Urinary bladder (tissue), 3 donors: ENCODE measurements at regions not wholly inside any gene's neighbourhood (a gene's known extent, or its start where the extent isn't known, plus 50 kb on each side); places are given as distances from the start of the nearest gene placed in this dataset.

Experiments used
- DNase-seq: peaks from one replicate; pipeline ENCODE4 v3.0.0-alpha.2; 2015; ENCODE audit errors: extremely low spot score
- H3K27ac ChIP-seq: one replicate; pipeline ENCODE4 v1.5.1; 2013; ENCODE audit warnings: low read depth, mild to moderate bottlenecking, moderate library complexity
- H3K36me3 ChIP-seq: one replicate; pipeline ENCODE4 v1.6.1; 2013; ENCODE audit warnings: mild to moderate bottlenecking, moderate library complexity; ENCODE audit not compliant: insufficient read depth
- H3K4me1 ChIP-seq: one replicate; pipeline ENCODE4 v1.6.1; 2013; ENCODE audit warnings: mild to moderate bottlenecking, moderate library complexity; ENCODE audit not compliant: insufficient read depth
- H3K4me3 ChIP-seq: one replicate; pipeline ENCODE4 v1.5.1; 2013; ENCODE audit warnings: low read depth, low read length
- WGBS: extraction: QIAGEN DNeasy Blood & Tissue Kit; methylation state at CpG from one replicate; pipeline ENCODE4 v1.1.7; 2013; 5-methylcytosine and 5-hydroxymethylcytosine counted together
- donor health status: healthy with polysubstance abuse.
- donor health status: healthy.

DNA sequence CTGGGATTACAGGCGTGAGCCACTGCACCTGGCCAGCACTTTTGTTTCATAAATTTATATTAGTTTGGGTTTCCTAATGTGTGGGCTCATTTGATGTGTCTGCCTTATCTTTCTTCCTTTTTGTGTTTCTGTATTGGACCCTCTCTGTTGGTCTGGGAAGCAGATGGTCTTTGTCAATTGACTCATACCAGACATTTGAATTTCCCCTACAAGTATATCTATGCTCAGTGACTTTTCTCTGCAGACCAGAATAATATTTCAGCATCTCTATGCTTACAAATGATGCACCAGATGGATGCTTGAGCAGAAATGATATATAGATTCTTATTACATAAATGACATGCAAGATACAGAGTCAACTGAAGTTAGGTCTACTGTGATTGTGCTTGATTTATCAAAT, 329.9 kb upstream of the SLCO3A1 start:
- no peak for DNase-seq
- peaks cover 1% of the 10 kb centered on the region for H3K36me3 ChIP-seq
- WGBS: 49% methylated on average over 1 of the region's 1 CpG

DNA sequence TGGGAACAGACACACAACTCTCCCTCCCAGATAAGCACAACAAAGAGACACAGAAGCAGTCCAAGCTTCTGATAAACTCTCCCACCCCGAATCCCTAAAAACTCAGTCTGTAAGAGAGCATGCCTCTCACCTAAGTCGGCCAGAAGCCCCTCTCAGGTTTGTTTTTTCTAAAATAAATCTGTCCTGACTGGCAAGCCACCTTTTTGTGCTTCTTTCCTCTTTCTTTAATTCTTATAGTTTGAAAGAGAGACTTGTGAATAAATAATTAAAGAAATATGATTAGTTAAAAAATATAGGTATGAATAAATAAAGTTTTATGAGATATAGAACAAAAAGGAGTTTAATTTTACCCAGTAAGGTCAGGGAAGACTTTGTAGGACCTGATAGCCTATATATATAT, 329.0 kb upstream of the SLCO3A1 start:
- H3K27ac ChIP-seq: no peak overlapping the region
- no peak overlapping the region for H3K4me3 ChIP-seq
- peaks cover 1% of the 10 kb centered on the region for H3K36me3 ChIP-seq
- H3K4me1 ChIP-seq: no peaks in the 10 kb centered on the region
- DNase-seq: no peak
- WGBS: 64% methylated on average over 2 of the region's 2 CpGs

More for the DNA sequence above, 329.9 kb upstream of the SLCO3A1 start:
- Histone ChIP-seq H3K4me3 (no peak overlapping the region), H3K4me1 (no peaks in the 10 kb centered on the region), H3K27ac (no peak overlapping the region)

GRCh38 chr15:91525751-91526150, 327.8 kb upstream of the SLCO3A1 start:
- H3K4me3 ChIP-seq: no peak overlapping the region
- H3K27ac ChIP-seq: no peak overlapping the region
- peaks cover 1% of the 10 kb centered on the region for H3K36me3 ChIP-seq
- 82% methylated on average over 3 of the region's 3 CpGs for WGBS
- no peak for DNase-seq
- no peaks in the 10 kb centered on the region for H3K4me1 ChIP-seq

DNA sequence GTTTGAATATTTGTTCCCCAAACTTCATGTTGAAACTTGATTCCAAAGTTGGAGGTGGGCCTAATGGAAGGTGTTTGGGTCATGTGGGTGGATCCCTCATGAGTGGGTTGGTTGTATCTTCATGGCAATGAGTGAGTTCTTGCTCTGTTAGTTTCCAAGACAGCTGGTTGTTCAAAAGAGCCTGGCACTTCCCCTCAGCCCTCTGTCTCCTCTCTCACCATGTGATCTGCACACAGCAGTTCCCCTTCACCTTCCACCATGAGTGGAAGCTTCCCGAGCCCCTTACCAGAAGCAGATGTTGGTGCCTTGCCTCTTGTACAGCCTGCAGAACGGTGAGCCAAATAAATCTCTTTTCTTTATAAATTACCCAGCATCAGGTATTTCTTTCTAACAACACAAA, 327.1 kb upstream of the SLCO3A1 start:
- Histone ChIP-seq H3K36me3 (peaks cover 1% of the 10 kb centered on the region), H3K4me1 (no peaks in the 10 kb centered on the region), H3K27ac (no peak overlapping the region), H3K4me3 (no peak overlapping the region)
- no peak for DNase-seq
- 77% methylated on average over 2 of the region's 2 CpGs for WGBS

DNA sequence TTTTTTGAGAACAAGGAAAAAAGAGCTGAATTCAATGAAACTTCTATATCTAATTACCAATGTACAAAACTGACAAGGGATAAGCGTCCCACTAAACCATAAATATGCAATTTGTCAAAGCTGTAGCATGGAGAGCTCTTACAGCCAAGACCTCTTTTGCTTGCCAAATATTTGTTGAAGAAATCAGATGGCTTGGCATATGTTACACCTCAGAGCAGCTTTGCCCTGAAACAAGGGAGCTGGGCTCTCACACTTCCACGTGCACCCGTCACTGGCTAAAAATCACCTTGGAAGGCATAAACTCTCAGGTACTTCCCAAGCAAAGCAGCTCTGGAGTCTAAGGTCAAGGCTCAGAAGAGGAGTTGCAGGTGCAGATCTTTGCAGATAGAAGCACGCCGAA, 324.7 kb upstream of the SLCO3A1 start:
- H3K4me1 ChIP-seq: no peaks in the 10 kb centered on the region
- no peak overlapping the region for H3K4me3 ChIP-seq
- 76% methylated on average over 5 of the region's 5 CpGs for WGBS
- H3K36me3 ChIP-seq: no peaks in the 10 kb centered on the region
- no peak for DNase-seq
- no peak overlapping the region for H3K27ac ChIP-seq

DNA sequence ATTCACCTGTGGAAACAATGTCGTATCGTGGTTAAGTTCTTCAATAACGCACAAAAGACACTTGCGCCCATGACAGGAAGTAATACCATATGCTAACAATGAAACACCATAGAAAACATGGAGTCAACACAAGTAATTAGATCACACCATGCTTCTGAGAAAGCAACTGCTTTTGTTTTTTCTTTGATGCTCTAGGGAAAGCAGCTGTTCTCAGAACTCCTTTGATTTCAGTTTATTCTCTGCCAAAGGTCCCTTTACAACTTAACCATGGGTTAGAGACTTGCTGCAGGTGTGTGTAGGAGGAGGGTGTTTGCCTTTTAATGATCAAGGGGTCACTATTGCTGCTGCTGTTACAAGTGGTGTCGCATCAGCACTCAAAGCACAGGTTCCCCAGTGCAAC, 324.0 kb upstream of the SLCO3A1 start:
- H3K4me3 ChIP-seq: no peak overlapping the region
- no peak for DNase-seq
- H3K4me1 ChIP-seq: no peaks in the 10 kb centered on the region
- H3K27ac ChIP-seq: no peak overlapping the region
- no peaks in the 10 kb centered on the region for H3K36me3 ChIP-seq
- 83% methylated on average over 5 of the region's 5 CpGs for WGBS

DNA sequence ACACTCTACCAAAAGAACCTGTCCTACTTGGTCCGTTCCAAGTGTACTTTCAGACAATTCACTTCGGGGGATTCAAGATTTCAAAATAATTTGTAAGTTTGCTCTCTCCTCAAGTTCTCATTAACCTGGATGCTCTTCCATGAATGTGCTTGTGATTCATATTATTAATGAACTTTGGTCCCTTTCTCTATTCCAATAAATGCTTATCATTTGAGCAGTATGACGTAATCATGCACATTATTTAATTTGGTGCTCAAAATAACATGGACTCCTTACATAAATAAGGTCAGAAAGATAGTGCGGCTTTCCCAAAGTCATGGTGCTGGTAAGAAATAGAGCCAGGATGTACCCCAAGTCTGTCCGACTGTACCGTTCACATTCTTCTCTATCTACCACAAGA, 323.2 kb upstream of the SLCO3A1 start:
- no peak overlapping the region for H3K4me3 ChIP-seq
- 89% methylated on average over 6 of the region's 6 CpGs for WGBS
- H3K36me3 ChIP-seq: no peaks in the 10 kb centered on the region
- DNase-seq: no peak
- H3K4me1 ChIP-seq: no peaks in the 10 kb centered on the region
- no peak overlapping the region for H3K27ac ChIP-seq

DNA sequence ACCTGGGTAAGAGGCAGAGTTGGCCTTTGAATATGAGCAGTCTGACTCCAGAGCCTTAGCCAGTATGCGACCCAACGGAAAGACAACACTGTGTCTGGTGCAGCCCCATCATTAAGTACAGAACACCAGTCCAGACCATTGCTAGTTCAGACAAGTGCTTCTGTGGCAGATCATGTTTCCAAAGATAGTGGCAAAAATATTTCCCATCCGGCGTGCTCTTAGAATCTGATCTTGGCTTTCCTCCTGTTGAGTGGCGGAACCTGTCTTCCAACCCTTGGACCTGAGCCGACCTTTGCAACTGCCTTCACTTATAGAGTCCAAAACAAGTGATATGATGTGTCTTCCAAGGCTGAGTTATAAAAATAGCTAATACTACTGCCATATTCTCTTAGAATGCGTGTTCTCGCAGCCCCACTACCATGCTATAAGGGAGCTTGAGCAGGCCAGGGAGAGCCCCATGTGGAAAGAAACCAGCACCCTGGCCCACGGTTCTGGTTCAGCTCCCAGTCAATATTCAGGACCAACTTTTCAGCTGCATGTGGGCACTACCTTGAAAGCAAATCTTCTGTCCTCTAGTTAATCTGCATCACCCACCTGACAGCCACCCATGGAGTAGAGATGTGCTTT, 322.4 kb upstream of the SLCO3A1 start:
- 87% methylated on average over 9 of the region's 9 CpGs for WGBS
- Histone ChIP-seq H3K4me1 (no peaks in the 10 kb centered on the region), H3K27ac (no peak overlapping the region), H3K36me3 (no peaks in the 10 kb centered on the region), H3K4me3 (no peak overlapping the region)
- DNase-seq: no peak

- no peak overlapping the region for H3K27ac ChIP-seq
- 84% methylated on average over 2 of the region's 2 CpGs for WGBS
- no peak for DNase-seq
- H3K36me3 ChIP-seq: no peaks in the 10 kb centered on the region
- H3K4me3 ChIP-seq: no peak overlapping the region
- H3K4me1 ChIP-seq: no peaks in the 10 kb centered on the region
Observed at GRCh38 chr15:91534235-91534634, 319.3 kb upstream of the SLCO3A1 start.

DNA sequence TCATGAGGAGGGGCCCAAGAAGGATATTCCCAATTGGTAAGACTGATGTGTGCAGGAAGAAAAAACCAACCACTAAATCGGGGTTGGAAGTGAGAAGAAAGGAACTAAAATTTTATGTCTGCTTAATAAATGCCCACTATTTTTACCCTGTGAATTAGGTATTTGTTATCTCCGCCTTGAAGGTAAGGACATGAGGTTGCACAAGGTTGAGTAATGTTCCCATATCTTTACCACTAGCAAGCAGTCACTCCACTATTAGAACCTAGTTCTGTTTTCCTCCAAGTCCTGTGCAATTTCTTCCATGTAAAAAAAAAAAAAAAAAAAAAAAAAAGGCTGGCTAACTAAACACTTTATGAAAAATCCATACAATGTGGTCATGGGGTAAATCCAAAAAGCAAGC, 318.5 kb upstream of the SLCO3A1 start:
- no peak overlapping the region for H3K27ac ChIP-seq
- WGBS: 94% methylated on average over 2 of the region's 2 CpGs

DNA sequence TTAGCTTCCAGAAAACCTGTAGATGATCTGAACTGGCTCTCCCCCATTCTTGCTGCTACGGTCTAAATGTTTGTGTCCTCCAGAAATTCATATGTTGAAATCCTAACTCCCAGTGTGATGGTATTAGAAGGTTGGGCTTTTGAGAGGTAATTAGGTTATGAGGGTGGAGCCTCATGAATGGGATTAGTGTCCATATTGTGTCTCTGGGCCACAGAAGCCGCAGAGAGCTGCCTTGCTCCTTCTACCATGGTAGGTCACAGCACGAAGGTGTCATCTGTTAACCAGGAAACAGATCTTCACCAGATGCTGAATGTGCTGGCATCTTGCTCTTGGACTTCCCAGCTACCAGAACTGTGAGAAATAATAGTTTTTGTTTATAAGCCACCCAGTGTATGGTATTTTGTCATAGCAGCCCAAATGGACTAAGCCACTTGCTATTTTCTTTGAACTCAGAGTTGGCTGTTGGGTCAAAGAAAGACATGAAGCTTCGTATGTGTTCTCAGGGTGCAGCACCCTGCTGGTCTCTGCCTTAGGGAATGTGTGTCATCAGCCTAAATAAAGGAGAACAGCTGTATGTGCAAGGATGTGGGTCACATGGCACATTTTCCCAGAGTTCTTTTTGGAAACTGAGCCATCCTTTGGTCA, 317.5 kb upstream of the SLCO3A1 start:
- no peak overlapping the region for H3K27ac ChIP-seq
- H3K36me3 ChIP-seq: no peaks in the 10 kb centered on the region
- 84% methylated on average over 4 of the region's 4 CpGs for WGBS
- H3K4me1 ChIP-seq: no peaks in the 10 kb centered on the region
- no peak overlapping the region for H3K4me3 ChIP-seq
- no peak for DNase-seq

More for the DNA sequence above, 318.5 kb upstream of the SLCO3A1 start:
- H3K4me1 ChIP-seq: no peaks in the 10 kb centered on the region
- no peaks in the 10 kb centered on the region for H3K36me3 ChIP-seq
- no peak overlapping the region for H3K4me3 ChIP-seq
- no peak for DNase-seq

- WGBS: 69% methylated on average over 5 of the region's 5 CpGs
- H3K4me3 ChIP-seq: no peak overlapping the region
- DNase-seq: no peak
- H3K27ac ChIP-seq: no peak overlapping the region
- no peaks in the 10 kb centered on the region for H3K36me3 ChIP-seq
- no peaks in the 10 kb centered on the region for H3K4me1 ChIP-seq
Observed at GRCh38 chr15:91537856-91538255, 315.7 kb upstream of the SLCO3A1 start.

DNA sequence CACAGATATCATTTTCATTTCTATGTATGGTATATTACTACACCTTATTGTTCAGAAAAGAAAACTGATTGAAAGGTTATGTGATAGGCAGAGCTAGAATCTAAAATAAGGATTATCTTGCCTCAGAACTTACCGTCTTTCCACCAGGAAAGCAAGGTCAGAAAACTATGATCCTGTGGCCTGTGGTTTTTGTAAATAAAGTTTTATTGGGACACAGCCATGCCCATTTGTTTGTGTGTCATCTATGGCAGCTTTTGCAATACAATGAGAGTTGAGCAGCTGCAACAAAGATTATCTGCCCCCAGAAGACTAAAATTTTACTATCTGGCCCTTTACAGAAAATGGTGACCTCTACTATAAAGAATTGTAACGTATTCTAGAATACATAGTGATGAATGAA, 314.7 kb upstream of the SLCO3A1 start:
- Histone ChIP-seq H3K4me3 (no peak overlapping the region), H3K36me3 (no peaks in the 10 kb centered on the region)
- 84% methylated on average over 2 of the region's 2 CpGs for WGBS

DNA sequence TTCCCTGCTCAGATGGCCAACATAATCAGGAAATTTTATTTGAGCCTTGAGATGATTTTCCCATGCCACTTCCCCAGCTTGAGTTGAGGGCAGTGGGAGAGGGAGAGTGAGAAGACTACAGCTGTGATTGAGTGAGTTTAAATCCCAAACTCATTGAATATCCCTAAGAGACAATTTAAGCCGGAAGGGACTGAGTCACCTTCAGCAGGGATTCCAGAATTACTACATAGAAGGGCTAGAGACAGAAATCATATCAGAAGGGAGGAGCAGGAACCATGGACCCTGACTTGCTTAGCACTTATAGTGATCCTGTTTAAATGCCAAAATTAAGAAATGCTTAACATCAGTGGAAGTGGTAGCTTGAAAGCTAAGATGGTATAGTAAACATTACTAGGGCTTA, 312.2 kb upstream of the SLCO3A1 start:
- H3K4me1 ChIP-seq: no peaks in the 10 kb centered on the region
- H3K36me3 ChIP-seq: no peaks in the 10 kb centered on the region
- DNase-seq: no peak
- H3K27ac ChIP-seq: no peak overlapping the region
- H3K4me3 ChIP-seq: no peak overlapping the region
- 80% methylated on average over 1 of the region's 1 CpG for WGBS

More for the DNA sequence above, 314.7 kb upstream of the SLCO3A1 start:
- no peak for DNase-seq
- H3K27ac ChIP-seq: no peak overlapping the region
- no peaks in the 10 kb centered on the region for H3K4me1 ChIP-seq
